Activated CD4-positive, alpha-beta memory T cell treated with anti-CD3 and anti-CD28 coated beads, Interleukin-2, amount 10 ng/mL, durations not matched to agents 7 days and 5 days (primary cell): ENCODE measurements at regions not wholly inside any gene's neighbourhood (a gene's known extent, or its start where the extent isn't known, plus 50 kb on each side); places are given as distances from the start of the nearest gene placed in this dataset.

Experiments
- CTCF ChIA-PET: fragments of 350-600 bp; sonication (Branson Sonifier 250); formaldehyde crosslinking; loops from one replicate; lab custom pipeline; 2021; ENCODE audit warnings: antibody characterized with exemption, inconsistent platforms; lab: Charles Lee
- POLR2A ChIA-PET: fragments of 350-600 bp; sonication (Branson Sonifier 250); formaldehyde crosslinking; loops from one replicate; lab custom pipeline; 2021; ENCODE audit warnings: antibody characterized with exemption; lab: Charles Lee
- DNase-seq: peaks from one replicate; pipeline ENCODE4 v3.0.0-alpha.2; 2020
- H3K27ac Mint-ChIP-seq: one replicate; pipeline ENCODE4 v1.8.0; 2021; ENCODE audit warnings: mild to moderate bottlenecking, mixed read lengths
- H3K27me3 Mint-ChIP-seq: one replicate; pipeline ENCODE4 v1.8.0; 2021; ENCODE audit warnings: mixed read lengths
- H3K36me3 Mint-ChIP-seq: one replicate; pipeline ENCODE4 v1.8.0; 2021; ENCODE audit warnings: low read depth, mixed read lengths
- H3K4me1 Mint-ChIP-seq: one replicate; pipeline ENCODE4 v1.8.0; 2021; ENCODE audit warnings: mixed read lengths
- H3K4me3 Mint-ChIP-seq: one replicate; pipeline ENCODE4 v1.8.0; 2021; ENCODE audit warnings: mild to moderate bottlenecking, mixed read lengths
- H3K9me3 Mint-ChIP-seq: one replicate; pipeline ENCODE4 v1.8.0; 2021; ENCODE audit warnings: mixed read lengths

GRCh38 chr3:117892431-117892841 lies 1142.2 kb downstream of the IGSF11 start:
- ChIA-PET POLR2A (no interaction called here), CTCF (no interaction called here)
- no peaks in the 10 kb centered on the region for H3K27me3 Mint-ChIP-seq
- H3K27ac Mint-ChIP-seq = no peak overlapping the region
- no peaks in the 10 kb centered on the region for H3K4me1 Mint-ChIP-seq
- H3K4me3 Mint-ChIP-seq = no peak overlapping the region
- H3K9me3 Mint-ChIP-seq = no peaks in the 10 kb centered on the region
- DNase-seq = no peak
- no peaks in the 10 kb centered on the region for H3K36me3 Mint-ChIP-seq

- no peaks in the 10 kb centered on the region for H3K27me3 Mint-ChIP-seq
- POLR2A ChIA-PET = no interaction called here
Observed at GRCh38 chr3:117893001-117893400, 1141.6 kb downstream of the IGSF11 start.

DNA sequence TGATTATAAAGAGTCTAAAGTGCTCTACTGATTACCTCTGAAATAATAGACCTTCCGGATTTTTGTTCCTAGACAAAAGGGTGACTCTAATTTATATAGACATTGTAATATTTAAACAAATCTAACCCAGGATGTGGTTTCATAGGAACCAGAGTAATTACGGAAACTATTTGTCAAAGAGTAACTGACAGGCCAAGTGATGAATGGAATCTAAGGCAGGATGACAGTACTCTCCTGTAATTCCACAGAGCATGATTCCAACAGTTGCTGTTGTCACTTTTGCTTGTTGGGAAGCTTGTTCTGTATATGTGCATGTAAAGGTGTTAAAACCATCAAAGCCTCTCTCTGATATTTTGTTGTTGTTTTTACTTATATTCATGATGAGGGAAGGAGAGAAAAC lies 1141.0 kb downstream of the IGSF11 start:
- Mint-ChIP-seq H3K4me3 (no peak overlapping the region), H3K4me1 (no peaks in the 10 kb centered on the region), H3K36me3 (no peaks in the 10 kb centered on the region), H3K27me3 (no peaks in the 10 kb centered on the region), H3K9me3 (peaks cover 2% of the 10 kb centered on the region), H3K27ac (no peak overlapping the region)
- ChIA-PET POLR2A (no interaction called here), CTCF (no interaction called here)
- no peak for DNase-seq

More at GRCh38 chr3:117893001-117893400, 1141.6 kb downstream of the IGSF11 start:
- Mint-ChIP-seq H3K4me1 (no peaks in the 10 kb centered on the region), H3K36me3 (no peaks in the 10 kb centered on the region), H3K4me3 (no peak overlapping the region), H3K27ac (no peak overlapping the region), H3K9me3 (peaks cover 2% of the 10 kb centered on the region)
- no peak for DNase-seq
- CTCF ChIA-PET = no interaction called here

DNA sequence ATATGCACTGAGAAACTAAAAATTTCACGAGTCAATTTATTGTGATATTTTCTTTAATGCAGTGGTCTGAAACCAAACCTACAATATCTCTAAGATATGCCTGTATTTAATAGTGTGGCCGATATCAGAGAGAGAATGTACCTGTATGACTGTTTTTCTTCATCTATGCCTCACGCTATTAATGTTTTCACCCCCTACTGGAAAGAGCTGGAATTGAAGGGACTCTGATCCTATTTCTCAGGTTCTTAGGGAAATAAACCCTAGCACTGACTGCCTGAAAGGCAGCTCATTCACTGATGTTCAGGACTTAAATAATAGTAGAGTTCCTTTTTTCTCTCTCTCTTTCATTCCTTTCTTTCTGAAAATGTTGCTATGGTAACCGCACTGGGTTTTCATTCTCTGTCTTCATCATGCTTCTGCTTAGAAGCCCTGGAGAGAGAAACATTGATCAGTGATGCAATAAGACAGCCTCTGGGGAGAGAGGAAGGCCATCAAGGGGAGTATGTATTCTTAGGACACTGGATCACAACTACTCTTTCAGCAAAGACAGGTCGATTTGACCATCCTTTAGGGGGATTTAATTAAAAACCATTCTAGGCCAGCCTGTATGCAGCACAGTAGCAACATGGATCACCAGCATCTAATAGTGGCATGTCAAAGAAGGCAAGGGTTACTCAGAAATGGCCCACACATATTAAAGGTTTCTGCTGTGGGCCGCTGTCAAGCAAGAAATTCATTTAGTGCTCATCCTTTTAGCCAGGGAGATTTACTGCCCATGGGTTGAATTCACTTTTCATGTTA lies 1135.7 kb downstream of the IGSF11 start:
- ChIA-PET CTCF (no interaction called here), POLR2A (no interaction called here)
- Mint-ChIP-seq H3K36me3 (no peaks in the 10 kb centered on the region), H3K4me1 (no peaks in the 10 kb centered on the region), H3K27ac (no peak overlapping the region), H3K4me3 (no peak overlapping the region), H3K9me3 (peaks cover 4% of the 10 kb centered on the region), H3K27me3 (no peaks in the 10 kb centered on the region)
- DNase-seq = no peak

- no peaks in the 10 kb centered on the region for H3K4me1 Mint-ChIP-seq
- ChIA-PET POLR2A (no interaction called here), CTCF (no interaction called here)
- no peaks in the 10 kb centered on the region for H3K36me3 Mint-ChIP-seq
- no peak overlapping the region for H3K4me3 Mint-ChIP-seq
- H3K9me3 Mint-ChIP-seq = peaks cover 2% of the 10 kb centered on the region
- no peak overlapping the region for H3K27ac Mint-ChIP-seq
- no peak for DNase-seq
- no peaks in the 10 kb centered on the region for H3K27me3 Mint-ChIP-seq
Observed at GRCh38 chr3:117903226-117903625, 1131.4 kb downstream of the IGSF11 start.

DNA sequence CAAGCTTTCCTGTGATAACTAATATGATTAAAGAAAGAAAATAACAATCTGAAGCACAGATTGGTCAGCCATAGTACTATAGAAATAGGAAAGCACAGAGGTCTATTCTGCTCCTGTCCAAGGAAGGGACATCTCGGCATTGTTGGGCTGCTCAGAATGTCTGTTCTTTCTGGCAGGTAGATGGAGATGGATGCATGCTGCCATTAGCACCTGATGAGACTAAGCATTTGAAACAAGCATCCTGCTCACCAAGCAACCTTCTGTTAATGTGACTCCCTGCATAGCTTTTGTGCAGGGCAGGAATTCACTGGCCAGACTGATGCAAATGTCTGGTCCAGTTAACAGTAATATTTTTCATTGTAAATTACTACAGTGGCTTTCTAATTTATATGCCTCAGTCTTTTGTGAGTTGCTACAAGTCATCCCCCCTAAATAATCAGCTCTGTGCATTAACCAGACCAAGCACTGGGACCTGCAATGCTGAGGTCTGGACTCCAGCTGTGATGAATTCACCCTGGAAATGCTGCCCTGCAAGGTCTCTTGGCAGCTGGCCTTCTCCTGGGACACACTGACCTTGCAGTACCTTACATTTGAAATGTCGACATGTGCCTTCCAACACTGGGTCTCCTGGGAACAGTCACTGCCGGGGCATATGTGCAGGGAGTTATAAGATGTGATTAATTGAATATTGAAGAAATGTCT lies 1123.7 kb downstream of the IGSF11 start:
- Mint-ChIP-seq H3K9me3 (no peaks in the 10 kb centered on the region), H3K27ac (no peak overlapping the region), H3K4me3 (no peak overlapping the region), H3K36me3 (no peaks in the 10 kb centered on the region), H3K4me1 (no peaks in the 10 kb centered on the region), H3K27me3 (no peaks in the 10 kb centered on the region)
- ChIA-PET CTCF (no interaction called here), POLR2A (no interaction called here)
- no peak for DNase-seq

DNA sequence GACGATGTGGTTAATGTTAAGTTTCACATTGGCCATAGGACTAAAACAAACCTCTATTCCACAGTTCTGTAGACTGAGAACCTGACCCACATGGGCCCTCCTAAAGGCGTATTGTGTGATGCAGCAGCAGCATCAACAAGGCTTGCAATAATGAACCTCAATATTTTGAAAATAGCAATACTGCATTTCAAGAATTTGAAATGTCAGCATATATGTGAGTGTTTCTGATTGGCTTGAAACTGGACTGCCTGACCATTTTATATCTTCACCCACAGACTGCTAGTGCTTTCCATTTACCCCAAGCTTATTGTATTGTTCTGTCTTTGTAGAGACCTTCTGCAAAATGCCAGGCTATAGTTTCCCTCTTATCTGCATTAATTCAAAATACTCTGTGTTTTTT lies 1122.3 kb downstream of the IGSF11 start:
- Mint-ChIP-seq H3K36me3 (no peaks in the 10 kb centered on the region), H3K27ac (no peak overlapping the region), H3K4me1 (no peaks in the 10 kb centered on the region), H3K9me3 (no peaks in the 10 kb centered on the region), H3K27me3 (no peaks in the 10 kb centered on the region), H3K4me3 (no peak overlapping the region)
- ChIA-PET CTCF (no interaction called here), POLR2A (no interaction called here)
- no peak for DNase-seq

GRCh38 chr3:117914540-117915100 lies 1120.0 kb downstream of the IGSF11 start:
- ChIA-PET CTCF (no interaction called here), POLR2A (no interaction called here)
- H3K27ac Mint-ChIP-seq = no peak overlapping the region

GRCh38 chr3:117916839-117917238 lies 1117.8 kb downstream of the IGSF11 start:
- no peak for DNase-seq
- H3K27me3 Mint-ChIP-seq = no peaks in the 10 kb centered on the region
- ChIA-PET CTCF (no interaction called here), POLR2A (no interaction called here)
- H3K36me3 Mint-ChIP-seq = no peaks in the 10 kb centered on the region
- H3K4me1 Mint-ChIP-seq = no peaks in the 10 kb centered on the region
- H3K9me3 Mint-ChIP-seq = no peaks in the 10 kb centered on the region
- H3K27ac Mint-ChIP-seq = no peak overlapping the region
- H3K4me3 Mint-ChIP-seq = no peak overlapping the region

More at GRCh38 chr3:117914540-117915100, 1120.0 kb downstream of the IGSF11 start:
- Mint-ChIP-seq H3K4me1 (no peaks in the 10 kb centered on the region), H3K9me3 (no peaks in the 10 kb centered on the region), H3K4me3 (no peak overlapping the region), H3K27me3 (no peaks in the 10 kb centered on the region), H3K36me3 (no peaks in the 10 kb centered on the region)
- DNase-seq = no peak

GRCh38 chr3:117919621-117920020 lies 1115.0 kb downstream of the IGSF11 start:
- ChIA-PET CTCF (no interaction called here), POLR2A (no interaction called here)
- Mint-ChIP-seq H3K4me3 (no peak overlapping the region), H3K27ac (no peak overlapping the region), H3K36me3 (no peaks in the 10 kb centered on the region), H3K27me3 (no peaks in the 10 kb centered on the region), H3K4me1 (no peaks in the 10 kb centered on the region), H3K9me3 (peaks cover 2% of the 10 kb centered on the region)
- DNase-seq = no peak

- no peak overlapping the region for H3K4me3 Mint-ChIP-seq
- no peaks in the 10 kb centered on the region for H3K36me3 Mint-ChIP-seq
- H3K4me1 Mint-ChIP-seq = no peaks in the 10 kb centered on the region
- POLR2A ChIA-PET = no interaction called here
- H3K27me3 Mint-ChIP-seq = no peaks in the 10 kb centered on the region
- CTCF ChIA-PET = no interaction called here
- H3K9me3 Mint-ChIP-seq = peaks cover 2% of the 10 kb centered on the region
- DNase-seq = no peak
- H3K27ac Mint-ChIP-seq = no peak overlapping the region
Observed at GRCh38 chr3:117920253-117920898, 1114.3 kb downstream of the IGSF11 start.

- DNase-seq = no peak
- H3K4me3 Mint-ChIP-seq = no peak overlapping the region
- peaks cover 2% of the 10 kb centered on the region for H3K9me3 Mint-ChIP-seq
- no peaks in the 10 kb centered on the region for H3K36me3 Mint-ChIP-seq
- no peak overlapping the region for H3K27ac Mint-ChIP-seq
- H3K4me1 Mint-ChIP-seq = no peaks in the 10 kb centered on the region
- ChIA-PET POLR2A (no interaction called here), CTCF (no interaction called here)
- H3K27me3 Mint-ChIP-seq = no peaks in the 10 kb centered on the region
Observed at GRCh38 chr3:117921411-117921810, 1113.2 kb downstream of the IGSF11 start.

GRCh38 chr3:117922039-117922438 lies 1112.6 kb downstream of the IGSF11 start:
- Mint-ChIP-seq H3K36me3 (no peaks in the 10 kb centered on the region), H3K27ac (no peak overlapping the region), H3K27me3 (no peaks in the 10 kb centered on the region), H3K4me3 (no peak overlapping the region), H3K9me3 (peaks cover 2% of the 10 kb centered on the region), H3K4me1 (no peaks in the 10 kb centered on the region)
- CTCF ChIA-PET = no interaction called here
- DNase-seq = no peak
- POLR2A ChIA-PET = no interaction called here
